GM12878 (cell line): ENCODE measurements at regions not wholly inside any gene's neighbourhood (a gene's known extent, or its start where the extent isn't known, plus 50 kb on each side); places are given as distances from the start of the nearest gene placed in this dataset.

ENCODE experiments used
- BCLAF1 ChIP-seq: fragments of 450-650 bp; IDR thresholded peaks from 2 replicates; pipeline ENCODE4 v1.6.1; 2017; ENCODE audit warnings: antibody characterized with exemption, mild to moderate bottlenecking, moderate library complexity
- BMI1 ChIP-seq: fragments of 450-650 bp; IDR thresholded peaks from 2 replicates; pipeline ENCODE4 v1.6.1; 2016; ENCODE audit warnings: mild to moderate bottlenecking, moderate library complexity, borderline replicate concordance
- PML ChIP-seq: IDR thresholded peaks from 2 replicates; pipeline ENCODE4 v1.6.1; 2012; ENCODE audit warnings: low read length, inconsistent platforms
- SPI1 ChIP-seq: IDR thresholded peaks from 2 replicates; pipeline ENCODE4 v1.6.1; 2011; ENCODE audit warnings: low read depth, mild to moderate bottlenecking, low read length, moderate library complexity, borderline replicate concordance; ENCODE audit not compliant: insufficient read depth
- YBX1 ChIP-seq: fragments of 450-650 bp; IDR thresholded peaks from 2 replicates; pipeline ENCODE4 v1.6.1; 2016; ENCODE audit warnings: antibody characterized with exemption
- ZBTB33 ChIP-seq: fragments of 450-650 bp; IDR thresholded peaks from 2 replicates; pipeline ENCODE4 v1.6.1; 2017; ENCODE audit warnings: mild to moderate bottlenecking
- ZSCAN29 ChIP-seq: fragments of 450-650 bp; IDR thresholded peaks from 2 replicates; pipeline ENCODE4 v1.6.1; 2017; ENCODE audit warnings: mild to moderate bottlenecking, moderate library complexity
- TF ChIP-seq, protein P1 (sequence below): IDR thresholded peaks from 2 replicates; pipeline ENCODE4 v1.6.1; 2012; ENCODE audit warnings: improper control_type of control experiment, low read depth, low read length; ENCODE audit not compliant: insufficient replicate concordance
- TF ChIP-seq, protein P2 (sequence below): fragments of 450-650 bp; IDR thresholded peaks from 2 replicates; pipeline ENCODE4 v1.6.1; 2018; ENCODE audit warnings: mild to moderate bottlenecking, low read depth, moderate library complexity; ENCODE audit not compliant: partially characterized antibody

GRCh38 chr12:68532887-68533248 is 77.8 kb upstream of the RAP1B start (continued):
- TF ChIP-seq, protein P1, sequence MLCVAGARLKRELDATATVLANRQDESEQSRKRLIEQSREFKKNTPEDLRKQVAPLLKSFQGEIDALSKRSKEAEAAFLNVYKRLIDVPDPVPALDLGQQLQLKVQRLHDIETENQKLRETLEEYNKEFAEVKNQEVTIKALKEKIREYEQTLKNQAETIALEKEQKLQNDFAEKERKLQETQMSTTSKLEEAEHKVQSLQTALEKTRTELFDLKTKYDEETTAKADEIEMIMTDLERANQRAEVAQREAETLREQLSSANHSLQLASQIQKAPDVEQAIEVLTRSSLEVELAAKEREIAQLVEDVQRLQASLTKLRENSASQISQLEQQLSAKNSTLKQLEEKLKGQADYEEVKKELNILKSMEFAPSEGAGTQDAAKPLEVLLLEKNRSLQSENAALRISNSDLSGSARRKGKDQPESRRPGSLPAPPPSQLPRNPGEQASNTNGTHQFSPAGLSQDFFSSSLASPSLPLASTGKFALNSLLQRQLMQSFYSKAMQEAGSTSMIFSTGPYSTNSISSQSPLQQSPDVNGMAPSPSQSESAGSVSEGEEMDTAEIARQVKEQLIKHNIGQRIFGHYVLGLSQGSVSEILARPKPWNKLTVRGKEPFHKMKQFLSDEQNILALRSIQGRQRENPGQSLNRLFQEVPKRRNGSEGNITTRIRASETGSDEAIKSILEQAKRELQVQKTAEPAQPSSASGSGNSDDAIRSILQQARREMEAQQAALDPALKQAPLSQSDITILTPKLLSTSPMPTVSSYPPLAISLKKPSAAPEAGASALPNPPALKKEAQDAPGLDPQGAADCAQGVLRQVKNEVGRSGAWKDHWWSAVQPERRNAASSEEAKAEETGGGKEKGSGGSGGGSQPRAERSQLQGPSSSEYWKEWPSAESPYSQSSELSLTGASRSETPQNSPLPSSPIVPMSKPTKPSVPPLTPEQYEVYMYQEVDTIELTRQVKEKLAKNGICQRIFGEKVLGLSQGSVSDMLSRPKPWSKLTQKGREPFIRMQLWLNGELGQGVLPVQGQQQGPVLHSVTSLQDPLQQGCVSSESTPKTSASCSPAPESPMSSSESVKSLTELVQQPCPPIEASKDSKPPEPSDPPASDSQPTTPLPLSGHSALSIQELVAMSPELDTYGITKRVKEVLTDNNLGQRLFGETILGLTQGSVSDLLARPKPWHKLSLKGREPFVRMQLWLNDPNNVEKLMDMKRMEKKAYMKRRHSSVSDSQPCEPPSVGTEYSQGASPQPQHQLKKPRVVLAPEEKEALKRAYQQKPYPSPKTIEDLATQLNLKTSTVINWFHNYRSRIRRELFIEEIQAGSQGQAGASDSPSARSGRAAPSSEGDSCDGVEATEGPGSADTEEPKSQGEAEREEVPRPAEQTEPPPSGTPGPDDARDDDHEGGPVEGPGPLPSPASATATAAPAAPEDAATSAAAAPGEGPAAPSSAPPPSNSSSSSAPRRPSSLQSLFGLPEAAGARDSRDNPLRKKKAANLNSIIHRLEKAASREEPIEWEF = no peak
- TF ChIP-seq, protein P2, sequence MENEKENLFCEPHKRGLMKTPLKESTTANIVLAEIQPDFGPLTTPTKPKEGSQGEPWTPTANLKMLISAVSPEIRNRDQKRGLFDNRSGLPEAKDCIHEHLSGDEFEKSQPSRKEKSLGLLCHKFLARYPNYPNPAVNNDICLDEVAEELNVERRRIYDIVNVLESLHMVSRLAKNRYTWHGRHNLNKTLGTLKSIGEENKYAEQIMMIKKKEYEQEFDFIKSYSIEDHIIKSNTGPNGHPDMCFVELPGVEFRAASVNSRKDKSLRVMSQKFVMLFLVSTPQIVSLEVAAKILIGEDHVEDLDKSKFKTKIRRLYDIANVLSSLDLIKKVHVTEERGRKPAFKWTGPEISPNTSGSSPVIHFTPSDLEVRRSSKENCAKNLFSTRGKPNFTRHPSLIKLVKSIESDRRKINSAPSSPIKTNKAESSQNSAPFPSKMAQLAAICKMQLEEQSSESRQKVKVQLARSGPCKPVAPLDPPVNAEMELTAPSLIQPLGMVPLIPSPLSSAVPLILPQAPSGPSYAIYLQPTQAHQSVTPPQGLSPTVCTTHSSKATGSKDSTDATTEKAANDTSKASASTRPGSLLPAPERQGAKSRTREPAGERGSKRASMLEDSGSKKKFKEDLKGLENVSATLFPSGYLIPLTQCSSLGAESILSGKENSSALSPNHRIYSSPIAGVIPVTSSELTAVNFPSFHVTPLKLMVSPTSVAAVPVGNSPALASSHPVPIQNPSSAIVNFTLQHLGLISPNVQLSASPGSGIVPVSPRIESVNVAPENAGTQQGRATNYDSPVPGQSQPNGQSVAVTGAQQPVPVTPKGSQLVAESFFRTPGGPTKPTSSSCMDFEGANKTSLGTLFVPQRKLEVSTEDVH = no peak
- TF ChIP-seq ZSCAN29 (no peak), BCLAF1 (no peak), PML (no peak), SPI1 (no peak), YBX1 (no peak), ZBTB33 (no peak), BMI1 (no peak)
